GM04504 (cell line): ENCODE measurements at regions not wholly inside any gene's neighbourhood (a gene's known extent, or its start where the extent isn't known, plus 50 kb on each side); places are given as distances from the start of the nearest gene placed in this dataset.
"Not testable (repeated sequence)": the region's sequence is repeated elsewhere in the genome, so short reads cannot be mapped to it uniquely, and the experiment has no call there.

Source experiments
- DNase-seq: peaks from one replicate; pipeline ENCODE4 v3.0.0-alpha.2; 2012; ENCODE audit warnings: low read depth

- peak; percentile 55 for DNase-seq
Measured at GRCh38 chr5:89213573-89213972, 330.6 kb upstream of the MEF2C start.

- DNase-seq = peak; percentile 62
Measured at GRCh38 chr5:89211836-89212235, 328.9 kb upstream of the MEF2C start.

DNA sequence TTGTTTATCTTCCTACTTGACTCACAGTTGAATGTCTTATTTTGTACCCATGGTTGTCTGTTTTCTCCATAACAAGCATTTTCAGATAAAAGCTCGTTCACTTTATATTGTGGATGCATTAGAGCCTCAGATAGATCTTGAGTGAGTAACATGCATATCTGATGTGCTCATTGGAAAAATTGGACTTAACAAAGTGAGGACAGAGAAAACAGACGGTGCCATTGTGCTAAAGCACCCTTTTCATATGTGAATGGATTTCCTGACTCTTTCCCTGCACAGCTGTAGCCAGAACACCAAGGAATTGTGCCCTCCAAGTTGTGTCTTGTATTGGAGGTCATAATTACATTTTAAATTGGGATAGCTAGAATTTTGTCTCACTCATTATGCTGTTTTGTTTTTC is 325.8 kb upstream of the MEF2C start:
- no peak for DNase-seq

DNA sequence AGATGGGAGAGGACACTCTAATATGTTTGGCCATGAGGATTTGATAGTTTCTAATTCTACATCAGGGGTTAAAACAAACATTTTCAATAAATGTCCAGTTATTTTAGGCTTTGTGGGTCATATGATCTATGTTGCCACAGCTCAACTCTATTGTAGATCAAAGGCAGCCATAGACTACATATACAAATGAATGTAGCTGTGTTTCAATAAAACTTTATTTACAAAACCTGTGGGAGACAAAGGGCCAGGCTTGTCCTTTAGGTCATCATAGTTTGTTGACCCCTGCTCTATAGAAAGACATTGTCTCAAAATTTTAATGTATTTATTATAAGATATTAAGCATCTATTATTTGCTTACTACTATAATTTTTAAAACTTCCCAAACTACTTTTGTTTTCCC is 325.4 kb upstream of the MEF2C start:
- no peak for DNase-seq

- peak; percentile 2 for DNase-seq
Measured at GRCh38 chr5:89204756-89205155, 321.8 kb upstream of the MEF2C start.

- DNase-seq = no peak
Measured at GRCh38 chr5:89203611-89204010, 320.6 kb upstream of the MEF2C start.

- DNase-seq = no peak
Measured at GRCh38 chr5:89200899-89201298, 317.9 kb upstream of the MEF2C start.

DNA sequence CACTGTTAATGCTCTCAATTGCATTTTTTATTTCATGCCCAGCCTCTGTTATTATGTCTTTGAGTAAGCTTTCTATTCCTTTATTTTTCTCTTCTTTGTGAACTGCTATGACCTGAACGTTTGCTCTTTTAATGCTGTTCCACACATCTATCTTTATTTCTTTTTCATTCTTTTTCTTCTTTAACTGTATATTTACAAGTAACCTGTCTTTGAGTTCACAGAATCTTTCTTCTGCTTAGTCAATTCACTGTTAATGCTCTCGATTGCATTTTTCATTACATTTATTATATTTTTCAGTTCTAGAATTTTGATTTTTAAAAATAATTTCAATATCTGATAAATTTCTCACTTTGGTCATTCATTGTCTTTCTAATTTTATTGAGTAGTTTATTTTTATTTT is 316.3 kb upstream of the MEF2C start:
- no peak for DNase-seq

GRCh38 chr5:89191374-89191773 is 308.4 kb upstream of the MEF2C start:
- DNase-seq = no peak

DNA sequence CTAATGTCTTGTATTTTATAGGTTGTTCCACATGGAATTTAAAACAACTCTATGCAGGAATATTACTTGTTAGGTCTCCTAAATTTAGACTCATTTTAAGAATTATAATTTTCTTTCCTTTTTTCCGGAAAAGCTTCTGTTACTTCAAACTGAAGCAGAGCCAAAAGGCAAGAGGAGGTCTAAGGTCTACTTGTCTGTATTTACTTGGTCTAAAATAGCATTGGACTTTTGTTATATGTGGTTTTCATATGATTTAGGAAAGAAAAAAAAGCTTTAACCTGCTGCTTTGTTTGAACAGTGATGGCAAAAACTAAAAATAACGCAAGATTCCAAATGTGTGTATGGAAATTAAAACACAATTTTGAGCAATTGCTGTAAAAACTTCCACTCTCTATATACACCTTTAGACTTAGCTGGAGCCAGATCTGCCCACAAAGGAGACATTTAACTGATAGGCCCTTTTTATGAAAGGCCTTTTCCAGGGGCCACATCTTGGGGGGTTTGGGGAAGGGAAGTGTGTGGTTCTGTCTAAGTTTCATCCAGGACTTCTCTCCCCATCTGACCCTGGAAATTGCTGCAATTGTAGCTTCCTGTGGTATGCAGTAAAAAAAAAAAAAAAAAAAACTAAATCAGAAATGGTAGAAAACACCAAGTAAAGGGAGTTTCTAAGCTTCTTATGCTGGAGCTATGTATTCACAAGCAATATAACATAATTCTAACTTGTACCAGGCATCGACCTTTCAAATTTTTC is 307.7 kb upstream of the MEF2C start:
- no peak for DNase-seq

DNA sequence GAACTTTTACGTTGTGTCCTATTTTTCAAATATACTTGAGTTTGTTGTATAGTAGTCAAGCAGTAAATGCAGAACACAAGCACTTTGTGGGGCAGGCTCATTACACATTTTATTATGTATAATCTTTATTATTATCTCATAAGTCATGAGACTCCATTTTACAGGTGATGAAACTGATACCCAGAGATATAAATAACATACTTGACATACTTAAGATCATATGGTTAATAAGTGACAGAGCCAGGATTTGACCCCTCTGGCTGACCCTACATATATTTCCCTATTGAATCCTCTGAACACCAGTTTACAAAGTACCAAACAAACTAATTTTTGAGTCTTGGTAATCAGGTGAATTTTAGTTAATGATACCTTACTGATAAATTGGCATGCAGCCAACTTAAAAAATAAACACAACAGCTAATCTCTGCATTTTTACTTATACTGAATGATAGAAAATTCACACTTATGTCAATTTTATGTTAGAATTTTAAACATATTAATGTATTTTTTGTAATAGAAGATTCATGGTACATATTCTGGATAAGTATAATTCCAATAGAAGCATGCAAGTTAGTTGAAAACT is 305.0 kb upstream of the MEF2C start:
- DNase-seq = no peak

GRCh38 chr5:89187268-89187667 is 304.3 kb upstream of the MEF2C start:
- DNase-seq = no peak

GRCh38 chr5:89181546-89181945 is 298.6 kb upstream of the MEF2C start:
- DNase-seq = no peak

DNA sequence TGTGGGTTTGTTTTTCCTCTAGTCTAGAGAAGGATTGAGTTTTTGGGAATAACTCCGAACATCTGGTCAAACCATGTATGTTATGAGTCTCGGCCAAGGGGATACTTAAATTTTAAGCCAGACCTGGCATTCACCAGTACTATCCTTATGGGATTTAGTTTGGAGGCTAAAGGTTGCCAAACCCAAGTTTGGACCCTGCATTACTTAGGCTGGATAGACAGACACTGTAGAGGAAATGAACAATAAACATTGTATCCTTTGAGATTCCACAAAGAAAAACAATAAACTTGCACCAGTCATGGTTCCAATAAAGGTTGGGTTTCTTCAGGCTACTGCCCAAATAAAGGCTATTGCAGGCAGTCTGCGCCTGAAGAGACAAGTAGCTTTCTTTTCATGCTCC is 296.7 kb upstream of the MEF2C start:
- no peak for DNase-seq

- DNase-seq = no peak
Measured at GRCh38 chr5:89178541-89178940, 295.6 kb upstream of the MEF2C start.

GRCh38 chr5:89173528-89173927 is 290.5 kb upstream of the MEF2C start:
- no peak for DNase-seq

DNA sequence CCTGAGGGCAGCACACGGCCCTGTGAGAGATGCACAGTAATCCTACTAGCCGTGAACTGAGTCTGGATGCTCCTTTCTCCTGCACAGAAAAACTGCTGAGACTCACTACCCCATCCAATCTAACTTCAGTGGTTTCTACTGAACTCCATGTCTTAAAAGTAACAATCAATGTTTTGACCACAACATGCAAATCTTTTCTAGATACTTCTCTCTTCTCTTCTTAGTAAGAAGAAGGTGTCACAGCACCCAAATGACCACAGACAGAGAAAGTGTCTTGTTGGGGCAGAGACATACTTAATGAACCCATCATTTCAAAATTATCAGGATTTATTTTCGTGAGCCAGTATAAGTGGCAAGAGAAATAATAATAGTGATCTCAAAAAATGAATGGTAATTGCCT is 285.8 kb upstream of the MEF2C start:
- DNase-seq = no peak

DNA sequence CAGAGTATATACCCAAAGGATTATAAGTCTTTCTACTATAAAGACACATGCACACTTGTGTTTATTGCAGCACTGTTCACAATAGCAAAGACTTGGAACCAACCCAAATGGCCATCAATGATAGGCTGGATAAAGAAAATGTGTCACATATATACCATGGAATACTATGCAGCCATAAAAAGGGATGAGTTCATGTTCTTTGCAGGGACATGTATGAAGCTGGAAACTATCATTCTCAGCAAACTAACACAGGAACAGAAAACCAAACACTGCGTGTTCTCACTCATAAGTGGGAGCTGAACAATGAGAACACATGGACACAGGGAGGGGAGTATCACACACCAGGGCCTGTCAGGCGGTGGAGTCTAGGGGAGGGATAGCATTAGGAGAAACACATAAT is 281.7 kb upstream of the MEF2C start:
- not testable (repeated sequence) for DNase-seq

DNA sequence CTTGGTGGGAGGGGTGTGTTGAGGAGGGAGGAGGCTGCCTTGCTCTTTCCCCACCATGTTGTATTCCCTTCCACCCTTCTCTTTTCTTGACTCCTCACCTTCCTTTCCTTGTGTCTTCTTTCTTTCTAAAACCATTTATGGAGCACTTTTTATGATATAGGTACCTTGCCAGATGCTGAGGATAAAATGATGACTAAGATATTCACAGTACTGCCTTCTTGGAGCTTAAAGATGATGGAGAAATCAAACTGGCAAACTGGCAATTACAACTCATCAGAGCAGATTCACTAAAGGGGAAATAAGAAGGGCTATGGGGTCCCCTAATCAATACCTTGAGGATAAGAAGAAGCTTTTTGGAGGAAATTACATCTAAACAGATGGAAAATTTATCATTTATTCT is 273.2 kb upstream of the MEF2C start:
- no peak for DNase-seq

- DNase-seq = no peak
Measured at GRCh38 chr5:89147031-89147430, 264.0 kb upstream of the MEF2C start.

DNA sequence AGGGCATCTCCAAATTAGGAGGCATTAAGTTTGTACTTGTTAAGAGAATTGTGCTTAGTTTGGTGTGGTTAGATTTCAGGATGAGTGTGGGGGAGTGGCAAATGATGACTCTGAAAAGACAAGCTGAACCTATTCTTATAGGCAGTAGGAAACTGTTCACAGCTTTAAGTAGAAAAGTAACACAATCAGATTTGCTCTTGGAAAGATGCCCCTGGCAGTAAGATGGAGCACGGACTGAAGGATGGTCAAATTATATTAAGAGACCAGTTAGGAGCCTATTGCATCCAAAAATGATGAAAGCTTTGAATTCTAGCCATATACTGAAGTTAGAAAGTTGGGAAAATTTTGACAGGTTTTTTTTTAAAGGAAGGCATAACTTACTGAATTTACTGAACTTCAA is 254.2 kb upstream of the MEF2C start:
- DNase-seq = no peak

GRCh38 chr5:89133975-89134374 is 251.0 kb upstream of the MEF2C start:
- no peak for DNase-seq

DNA sequence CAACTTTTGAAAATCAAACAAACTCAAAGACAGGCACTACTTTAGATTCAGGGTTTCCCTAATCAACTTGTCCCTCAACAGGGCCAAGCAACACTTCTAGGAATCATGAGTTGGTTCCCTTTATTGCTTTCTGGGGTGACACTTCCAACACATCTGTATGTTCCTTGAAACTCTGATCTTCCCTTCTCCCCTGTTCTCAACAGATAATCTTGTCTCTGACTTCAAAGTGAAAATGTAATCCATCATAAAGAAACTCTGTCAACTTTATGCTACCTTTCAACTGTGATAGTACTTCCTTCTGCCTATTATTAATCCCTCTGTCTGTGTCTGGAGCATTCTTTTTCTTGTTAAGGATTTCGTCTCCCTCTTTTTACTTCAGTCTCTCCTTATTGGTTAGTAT is 250.1 kb upstream of the MEF2C start:
- no peak for DNase-seq

DNA sequence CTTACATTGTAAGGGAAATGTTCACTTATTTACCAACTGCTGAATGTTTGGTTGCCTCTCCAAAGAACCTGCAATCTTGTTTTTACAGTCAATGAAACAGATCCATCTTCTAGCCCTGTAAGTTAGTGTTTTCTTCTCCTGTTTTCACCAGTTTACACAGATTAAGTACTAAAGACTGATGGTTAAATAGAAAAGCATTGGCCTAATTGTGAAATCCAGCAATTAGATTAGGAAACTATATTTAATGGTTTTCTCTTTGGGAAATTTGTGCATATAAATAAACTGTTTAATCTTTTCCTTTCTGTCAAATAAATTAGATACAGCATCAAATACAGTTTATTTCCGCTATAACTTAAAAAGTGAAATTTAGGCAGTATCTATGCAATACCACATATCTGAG is 247.9 kb upstream of the MEF2C start:
- DNase-seq = no peak
